ENCODE measurements at regions not wholly inside any gene's neighbourhood (a gene's known extent, or its start where the extent isn't known, plus 50 kb on each side); places are given as distances from the start of the nearest gene placed in this dataset.

- Histone ChIP-seq H3K27ac (ENCODE audit: insufficient read depth, low read depth, low read length) (no peak overlapping the region), H3K79me2 (ENCODE audit: control insufficient read depth, insufficient read depth, low read length) (no peaks in the 10 kb centered on the region), H3K9ac (replicated peaks; ENCODE audit: extremely low read depth, insufficient read depth, low read length) (no peak overlapping the region), H3K36me3 (ENCODE audit: control insufficient read depth in 2 of 2, extremely low read depth in 1 of 2, insufficient read depth in 2 of 2, low read length in 2 of 2) (no peaks in the 10 kb centered on the region), H3K4me1 (ENCODE audit: control insufficient read depth, extremely low read depth, insufficient read depth, low read length) (no peaks in the 10 kb centered on the region), H3K9me1 (replicated peaks; ENCODE audit: control insufficient read depth, extremely low read depth, insufficient read depth, low read length) (no peaks in the 10 kb centered on the region), H3K9me3 (replicated peaks; ENCODE audit: control insufficient read depth, insufficient read depth, low read length) (no peaks in the 10 kb centered on the region), H3K27me3 (ENCODE audit: control insufficient read depth in 2 of 2, insufficient read depth in 2 of 2, low read length in 2 of 2) (no peaks in the 10 kb centered on the region), H2AFZ (ENCODE audit: low read depth, low read length) (no peak overlapping the region), H4K20me1 (replicated peaks; ENCODE audit: control insufficient read depth, extremely low read depth, insufficient read depth, low read length) (no peaks in the 10 kb centered on the region), H3K4me2 (ENCODE audit: insufficient read depth, low read length) (no peak overlapping the region), H3K4me3 (replicated peaks in 1 of 3; ENCODE audit: insufficient read depth in 1 of 3, low read depth in 1 of 3, low read length in 3 of 3) (no peak overlapping the region)
- TF ChIP-seq POLR2AphosphoS5 (IDR thresholded peaks at IDR 0.05; ENCODE audit: insufficient read depth, low read depth, low read length): no peak
- no peak for TF ChIP-seq GATA2 (IDR thresholded peaks at IDR 0.05; ENCODE audit: insufficient read depth, insufficient read length, low read depth, low read length)
- no peak for TF ChIP-seq MAX (IDR thresholded peaks at IDR 0.05; ENCODE audit: insufficient read depth, insufficient read length)
- TF ChIP-seq EZH2 (IDR thresholded peaks at IDR 0.05; ENCODE audit: borderline replicate concordance, low read depth, low read length, severe bottlenecking): no peak
- TF ChIP-seq FOS (IDR thresholded peaks at IDR 0.05; ENCODE audit: borderline replicate concordance, insufficient read depth, low read length): no peak
- TF ChIP-seq MYC (IDR thresholded peaks at IDR 0.05; ENCODE audit: low read depth, low read length): no peak
- TF ChIP-seq CTCF (IDR thresholded peaks at IDR 0.05; ENCODE audit: extremely low read depth in 1 of 2, insufficient read depth in 1 of 2, low read depth in 1 of 2, low read length in 2 of 2): no peak
- TF ChIP-seq POLR2A (IDR thresholded peaks at IDR 0.05; ENCODE audit: low read depth, low read length): no peak
- TF ChIP-seq JUN (IDR thresholded peaks at IDR 0.05; ENCODE audit: borderline replicate concordance, insufficient read depth, insufficient read length, low read depth): no peak
- no TSS peak for BruUV-seq (replicated peaks)
- ChIA-PET CTCF (interaction anchor here (0.7 to 2.2 kb wide), 4 partner anchors 21 to 212 kb away, joined by 3 to 13 read pairs (median 3); no protein-coding TSS in a partner anchor), POLR2A (no interaction called here)
- dilution Hi-C loops (cut with MboI; ENCODE audit: extremely low pct_ligation_motif_present, low sequenced_read_pairs) (no loop called here), intact Hi-C loops (cut with micrococcal nuclease) (no loop called here)
- FAIRE-seq: no peak
- DNase-seq (ENCODE audit: low read depth, low spot score): no peak
These were observed 76.7 kb upstream of the SESTD1 start for GRCh38 chr2:179341152-179341866.
